Trophoblast cell (in vitro differentiated cells and primary cell): ENCODE measurements at regions not wholly inside any gene's neighbourhood (a gene's known extent, or its start where the extent isn't known, plus 50 kb on each side); places are given as distances from the start of the nearest gene placed in this dataset.
A peak's percentile ranks its signal among the peaks of the same experiment; 100 is the strongest.

Experiments used
- DNase-seq, 2 donors: peaks; one replicate each; pipeline ENCODE4 v3.0.0-alpha.2; 2016
- H2AFZ ChIP-seq: 2 replicates; pipeline ENCODE4 v1.6.1; 2013; ENCODE audit warnings: low read length, moderate library complexity, mild to moderate bottlenecking; ENCODE audit not compliant: insufficient read depth, poor library complexity
- H2AK5ac ChIP-seq: 2 replicates; pipeline ENCODE4 v1.6.1; 2013; ENCODE audit warnings: mild to moderate bottlenecking, low read length
- H2BK120ac ChIP-seq: 2 replicates; pipeline ENCODE4 v1.6.1; 2013; ENCODE audit warnings: low read length, mild to moderate bottlenecking, moderate library complexity; ENCODE audit not compliant: insufficient read depth, poor library complexity
- H2BK12ac ChIP-seq: 2 replicates; pipeline ENCODE4 v1.6.1; 2013; ENCODE audit warnings: mild to moderate bottlenecking, low read length, moderate library complexity
- H2BK5ac ChIP-seq: 2 replicates; pipeline ENCODE4 v1.6.1; 2013; ENCODE audit warnings: low read length, low read depth, moderate library complexity, mild to moderate bottlenecking; ENCODE audit not compliant: poor library complexity
- H3K14ac ChIP-seq: 2 replicates; pipeline ENCODE4 v1.6.1; 2013; ENCODE audit warnings: mild to moderate bottlenecking, low read length
- H3K18ac ChIP-seq: 2 replicates; pipeline ENCODE4 v1.6.1; 2013; ENCODE audit warnings: mild to moderate bottlenecking, low read length
- H3K23ac ChIP-seq: 2 replicates; pipeline ENCODE4 v1.6.1; 2013; ENCODE audit warnings: low read length
- H3K27ac ChIP-seq: 2 replicates; pipeline ENCODE4 v1.5.1; 2013; ENCODE audit warnings: low read depth, mild to moderate bottlenecking, inconsistent platforms, low read length, moderate library complexity
- H3K27me3 ChIP-seq: 2 replicates; pipeline ENCODE4 v1.6.1; 2013; ENCODE audit warnings: inconsistent platforms, mild to moderate bottlenecking, low read length, moderate library complexity; ENCODE audit not compliant: insufficient read depth
- H3K36me3 ChIP-seq, 2 experiments: 1 replicate in 1 of 2; 2 replicates in 1 of 2; pipeline ENCODE4 v1.6.1; 2013; ENCODE audit warnings: low read length in 2 of 2, mild to moderate bottlenecking in 2 of 2, moderate library complexity in 1 of 2; ENCODE audit not compliant: insufficient read depth in 2 of 2, control insufficient read depth in 1 of 2
- H3K4ac ChIP-seq: 2 replicates; pipeline ENCODE4 v1.6.1; 2013; ENCODE audit warnings: low read depth, mild to moderate bottlenecking, low read length, moderate library complexity
- H3K4me1 ChIP-seq, 2 experiments: 1 replicate in 1 of 2; 2 replicates in 1 of 2; pipeline ENCODE4 v1.6.1; 2013; ENCODE audit warnings: low read length in 2 of 2, mild to moderate bottlenecking in 2 of 2, moderate library complexity in 1 of 2; ENCODE audit not compliant: insufficient read depth in 2 of 2, control insufficient read depth in 1 of 2
- H3K4me2 ChIP-seq: 2 replicates; pipeline ENCODE4 v1.6.1; 2013; ENCODE audit warnings: inconsistent platforms, mild to moderate bottlenecking, low read length, moderate library complexity
- H3K4me3 ChIP-seq: 2 replicates; pipeline ENCODE4 v1.5.1; 2013; ENCODE audit warnings: mild to moderate bottlenecking, low read depth, low read length, inconsistent platforms
- H3K79me1 ChIP-seq: one replicate; pipeline ENCODE4 v1.6.1; 2013; ENCODE audit warnings: low read length
- H3K79me2 ChIP-seq: 2 replicates; pipeline ENCODE4 v1.6.1; 2013; ENCODE audit warnings: low read length, mild to moderate bottlenecking; ENCODE audit not compliant: control insufficient read depth, insufficient read depth, poor library complexity
- H3K9ac ChIP-seq: 2 replicates; pipeline ENCODE4 v1.6.1; 2013; ENCODE audit warnings: mild to moderate bottlenecking, low read length
- H3K9me3 ChIP-seq: 2 replicates; pipeline ENCODE4 v1.6.1; 2013; ENCODE audit warnings: low read depth, mild to moderate bottlenecking, control low read depth, inconsistent platforms, low read length; ENCODE audit not compliant: insufficient read depth
- H4K12ac ChIP-seq: 2 replicates; pipeline ENCODE4 v1.6.1; 2013; ENCODE audit warnings: low read depth, mild to moderate bottlenecking, low read length, moderate library complexity
- H4K8ac ChIP-seq: 2 replicates; pipeline ENCODE4 v1.6.1; 2013; ENCODE audit warnings: low read depth, mild to moderate bottlenecking, low read length, moderate library complexity
- H4K91ac ChIP-seq: one replicate; pipeline ENCODE4 v1.6.1; 2013; ENCODE audit warnings: low read depth, mild to moderate bottlenecking, low read length, moderate library complexity
- WGBS: extraction: QIAGEN DNeasy Blood & Tissue Kit; methylation state at CpG from one replicate; pipeline ENCODE4 v1.1.7; 2013; ENCODE audit warnings: missing lambda C conversion rate; ENCODE audit not compliant: insufficient read length, insufficient coverage; ENCODE audit errors: extremely low coverage; 5-methylcytosine and 5-hydroxymethylcytosine counted together

DNA sequence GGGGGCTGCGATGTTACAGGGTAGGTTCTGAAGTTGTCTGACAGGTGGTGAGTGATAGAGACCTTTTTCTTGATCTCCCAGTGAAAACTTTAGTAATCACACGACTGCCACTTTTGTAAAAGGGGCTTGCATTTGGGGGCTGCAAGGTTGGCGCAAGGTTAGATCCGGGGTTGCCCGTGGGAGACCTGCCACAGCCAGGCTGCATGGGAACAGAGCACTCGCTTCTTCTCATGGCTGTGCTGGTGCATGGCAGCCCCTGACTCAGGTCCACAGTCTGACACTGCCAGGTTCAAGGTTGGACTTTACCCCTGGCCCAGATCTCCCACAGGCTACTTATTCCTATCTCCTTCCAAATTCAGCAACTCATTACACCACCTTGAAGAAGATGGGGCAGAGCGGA is 1190.4 kb downstream of the UQCRFS1 start:
- no peak overlapping the region for H3K18ac ChIP-seq
- H2BK120ac ChIP-seq, result peak overlapping the region; percentile 24
- H3K4me1 ChIP-seq, result peaks cover 0 to 4% of the 10 kb centered on the region in 2 experiments
- H3K4ac ChIP-seq, result no peak overlapping the region
- no peak overlapping the region for H3K14ac ChIP-seq
- no peak overlapping the region for H3K4me2 ChIP-seq
- H2AFZ ChIP-seq, result no peak overlapping the region
- no peaks in the 10 kb centered on the region for H3K9me3 ChIP-seq
- no peak overlapping the region for H3K9ac ChIP-seq
- H4K8ac ChIP-seq, result no peak overlapping the region
- peak overlapping the region; percentile 84 for H4K91ac ChIP-seq
- H2AK5ac ChIP-seq, result peak overlapping the region; percentile 49
- H3K79me1 ChIP-seq, result peaks cover 3% of the 10 kb centered on the region
- WGBS, result no CpG with 5 or more reads among the region's 7 CpGs
- H3K4me3 ChIP-seq, result no peak overlapping the region
- H3K79me2 ChIP-seq, result no peaks in the 10 kb centered on the region
- DNase-seq, result no peak
- H2BK5ac ChIP-seq, result no peak overlapping the region
- no peaks in the 10 kb centered on the region for H3K27me3 ChIP-seq
- H3K27ac ChIP-seq, result no peak overlapping the region
- H4K12ac ChIP-seq, result no peak overlapping the region
- H3K23ac ChIP-seq, result no peak overlapping the region
- no peak overlapping the region for H2BK12ac ChIP-seq
- H3K36me3 ChIP-seq, result no peaks in the 10 kb centered on the region

DNA sequence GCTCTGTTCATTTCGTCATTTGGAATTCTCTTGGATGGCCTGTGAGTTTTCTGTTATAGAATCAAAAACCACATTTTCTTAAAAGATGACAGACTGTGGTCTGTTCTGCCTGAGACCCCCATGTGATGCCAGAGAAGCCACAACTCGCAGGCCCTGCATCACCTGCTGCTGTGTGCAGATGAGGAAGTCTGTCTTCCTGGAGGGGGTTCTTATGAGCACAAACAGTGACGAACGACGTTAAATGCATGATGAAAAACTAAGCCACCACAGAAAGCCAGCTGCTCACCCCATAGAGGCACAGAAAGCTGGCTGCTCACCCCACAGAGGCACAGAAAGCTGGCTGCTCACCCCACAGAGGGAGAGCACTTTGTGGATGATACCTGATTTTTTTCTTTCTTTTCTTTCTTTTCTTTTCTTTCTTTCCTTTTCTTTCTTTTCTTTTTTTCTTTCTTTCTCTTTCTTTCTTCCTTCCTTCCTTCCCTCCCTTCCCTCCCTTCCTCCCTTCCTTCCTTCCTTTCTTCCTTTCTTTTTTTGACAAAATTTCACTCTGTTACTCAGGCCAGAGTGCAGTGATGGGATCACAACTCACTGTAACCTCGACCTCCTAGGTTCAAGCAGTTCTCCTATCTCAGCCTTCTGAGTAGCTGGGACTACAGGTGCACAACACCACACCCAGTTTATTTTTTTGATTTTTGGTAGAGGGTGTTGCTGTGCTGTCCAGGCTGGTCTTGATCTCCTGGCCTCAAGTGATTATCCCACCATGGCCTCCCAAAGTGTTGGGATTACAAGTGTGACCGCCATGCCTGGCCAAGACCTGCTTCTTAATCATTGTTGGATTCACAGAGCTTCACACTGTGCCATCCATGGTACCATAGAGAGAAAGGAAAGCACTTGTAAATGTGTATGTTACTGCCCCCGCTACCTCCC is 1191.4 kb downstream of the UQCRFS1 start:
- Histone ChIP-seq H3K79me1 (peaks cover 3% of the 10 kb centered on the region), H2BK5ac (no peak overlapping the region), H3K23ac (no peak overlapping the region), H3K4me2 (no peak overlapping the region), H3K4me3 (no peak overlapping the region), H3K4ac (no peak overlapping the region), H2BK120ac (no peak overlapping the region), H3K27ac (no peak overlapping the region), H3K18ac (no peak overlapping the region), H3K9ac (no peak overlapping the region), H4K8ac (no peak overlapping the region), H3K79me2 (no peaks in the 10 kb centered on the region), H2AFZ (no peak overlapping the region), H4K12ac (no peak overlapping the region), H3K4me1 (peaks cover 0 to 4% of the 10 kb centered on the region in 2 experiments), H3K14ac (no peak overlapping the region), H3K27me3 (no peaks in the 10 kb centered on the region), H2AK5ac (no peak overlapping the region), H4K91ac (no peak overlapping the region), H2BK12ac (peak overlapping the region; percentile 0), H3K9me3 (no peaks in the 10 kb centered on the region), H3K36me3 (no peaks in the 10 kb centered on the region)
- no CpG with 5 or more reads among the region's 8 CpGs for WGBS
- DNase-seq, result no peak

DNA sequence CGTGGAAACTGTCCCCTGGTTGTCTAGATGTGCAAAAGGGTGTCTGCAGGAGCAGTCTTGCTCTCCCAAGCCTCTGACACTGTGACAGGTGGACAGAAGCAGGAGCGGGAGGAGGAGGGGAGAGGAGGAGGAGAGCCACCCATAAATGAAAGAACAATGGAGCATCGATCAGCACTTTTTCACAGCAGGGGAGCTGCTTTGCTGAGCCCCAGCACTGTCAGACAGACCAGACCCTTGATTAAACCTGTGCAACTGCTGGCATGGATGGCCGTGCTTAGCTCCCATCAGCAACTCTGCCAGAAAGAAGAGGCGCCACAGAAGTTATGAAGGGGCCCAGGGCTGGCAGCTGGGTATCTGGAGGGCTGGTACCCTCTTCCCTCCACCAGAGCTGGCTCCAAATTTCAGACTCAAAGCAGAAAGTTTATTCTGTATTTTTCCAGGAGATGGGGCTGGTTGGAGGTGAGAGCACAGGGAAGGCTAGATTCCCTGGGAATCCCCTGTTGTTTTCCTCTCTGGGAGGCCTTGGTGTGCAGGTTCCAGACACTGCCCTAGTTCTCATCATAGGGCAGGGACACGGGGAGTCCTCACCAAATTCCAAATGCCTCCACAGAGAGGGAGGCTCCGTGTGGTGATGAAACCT is 1192.2 kb downstream of the UQCRFS1 start:
- Histone ChIP-seq H2BK5ac (no peak overlapping the region), H3K4ac (no peak overlapping the region), H3K36me3 (no peaks in the 10 kb centered on the region), H3K27ac (no peak overlapping the region), H3K79me1 (peaks cover 3% of the 10 kb centered on the region), H3K27me3 (no peaks in the 10 kb centered on the region), H3K4me3 (no peak overlapping the region), H3K18ac (no peak overlapping the region), H4K12ac (no peak overlapping the region), H2AK5ac (peak overlapping the region; percentile 82), H3K9ac (no peak overlapping the region), H2BK12ac (peak overlapping the region; percentile 63), H3K4me1 (peaks cover 0 to 4% of the 10 kb centered on the region in 2 experiments), H4K91ac (peak overlapping the region; percentile 58), H2BK120ac (no peak overlapping the region), H4K8ac (no peak overlapping the region), H3K14ac (peak overlapping the region; percentile 17), H3K23ac (no peak overlapping the region), H2AFZ (no peak overlapping the region), H3K79me2 (no peaks in the 10 kb centered on the region), H3K4me2 (no peak overlapping the region), H3K9me3 (no peaks in the 10 kb centered on the region)
- DNase-seq, result no peak
- WGBS, result no CpG with 5 or more reads among the region's 7 CpGs

DNA sequence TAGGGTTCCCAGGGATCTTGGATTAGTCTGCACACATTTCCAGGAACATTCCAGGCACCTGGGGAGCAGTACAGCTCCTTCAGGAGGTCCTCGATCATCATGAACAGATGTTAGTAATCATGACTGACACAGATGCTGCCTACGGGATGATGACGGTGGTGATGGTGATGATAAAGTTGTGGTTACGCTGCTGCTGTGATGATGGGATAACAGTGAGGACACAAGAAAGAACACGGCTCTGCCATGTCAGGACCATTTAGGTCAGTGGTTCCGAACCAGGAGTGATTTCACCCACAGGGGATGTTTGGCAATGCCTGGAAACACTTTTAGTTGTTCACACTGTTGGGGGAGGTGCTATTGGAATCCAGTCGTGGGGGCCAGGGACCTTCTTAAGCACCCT is 1193.0 kb downstream of the UQCRFS1 start:
- H3K36me3 ChIP-seq, result no peaks in the 10 kb centered on the region
- no peak overlapping the region for H3K27ac ChIP-seq
- no peak overlapping the region for H3K14ac ChIP-seq
- no peak overlapping the region for H4K91ac ChIP-seq
- H4K12ac ChIP-seq, result no peak overlapping the region
- H3K4ac ChIP-seq, result no peak overlapping the region
- H3K4me1 ChIP-seq, result peaks cover 0 to 4% of the 10 kb centered on the region in 2 experiments
- H3K18ac ChIP-seq, result no peak overlapping the region
- H3K79me1 ChIP-seq, result peaks cover 3% of the 10 kb centered on the region
- H3K23ac ChIP-seq, result no peak overlapping the region
- H3K9ac ChIP-seq, result no peak overlapping the region
- H3K9me3 ChIP-seq, result no peaks in the 10 kb centered on the region
- no peak overlapping the region for H2AK5ac ChIP-seq
- no peak for DNase-seq
- H4K8ac ChIP-seq, result no peak overlapping the region
- H2BK120ac ChIP-seq, result no peak overlapping the region
- no peaks in the 10 kb centered on the region for H3K79me2 ChIP-seq
- no CpG with 5 or more reads among the region's 7 CpGs for WGBS
- no peaks in the 10 kb centered on the region for H3K27me3 ChIP-seq
- H2BK5ac ChIP-seq, result no peak overlapping the region
- no peak overlapping the region for H2BK12ac ChIP-seq
- no peak overlapping the region for H3K4me2 ChIP-seq
- H2AFZ ChIP-seq, result no peak overlapping the region
- no peak overlapping the region for H3K4me3 ChIP-seq
